WTC11 (cell line): ENCODE measurements at regions not wholly inside any gene's neighbourhood (a gene's known extent, or its start where the extent isn't known, plus 50 kb on each side); places are given as distances from the start of the nearest gene placed in this dataset.

Source experiments
- CREM ChIP-seq: sonication (generic); formaldehyde crosslinking; IDR thresholded peaks from 2 replicates; pipeline ENCODE4 v1.8.1; 2022; ENCODE audit warnings: mild to moderate bottlenecking, missing genetic modification reagents, moderate library complexity
- FOXJ3 ChIP-seq: sonication (generic); formaldehyde crosslinking; IDR thresholded peaks from 2 replicates; pipeline ENCODE4 v1.9.0; 2021; ENCODE audit warnings: missing genetic modification reagents, mild to moderate bottlenecking, borderline replicate concordance
- NR1H2 ChIP-seq: sonication (generic); formaldehyde crosslinking; IDR thresholded peaks from 2 replicates; pipeline ENCODE4 v1.9.0; 2021; ENCODE audit warnings: mild to moderate bottlenecking, moderate library complexity, missing genetic modification reagents
- SMAD3 ChIP-seq: sonication (generic); formaldehyde crosslinking; IDR thresholded peaks from 2 replicates; pipeline ENCODE4 v1.8.0; 2022; ENCODE audit warnings: missing genetic modification reagents, mild to moderate bottlenecking, borderline replicate concordance
- TEAD4 ChIP-seq: sonication (generic); formaldehyde crosslinking; IDR thresholded peaks from 2 replicates; pipeline ENCODE4 v1.8.0; 2022; ENCODE audit warnings: mild to moderate bottlenecking, missing genetic modification reagents
- ZNF121 ChIP-seq: sonication (generic); formaldehyde crosslinking; IDR thresholded peaks from 2 replicates; pipeline ENCODE4 v1.8.0; 2023; ENCODE audit warnings: missing genetic modification reagents
- TF ChIP-seq, protein P1 (sequence below): fragments of 200-600 bp; IDR thresholded peaks from 2 replicates; pipeline ENCODE4 v1.8.0; 2022; ENCODE audit warnings: antibody characterized with exemption
- TF ChIP-seq, protein P2 (sequence below): sonication (generic); formaldehyde crosslinking; IDR thresholded peaks from 2 replicates; pipeline ENCODE4 v1.8.1; 2022; ENCODE audit warnings: mild to moderate bottlenecking, missing genetic modification reagents, moderate library complexity, borderline replicate concordance
- TF ChIP-seq, protein P3 (sequence below): sonication (generic); formaldehyde crosslinking; IDR thresholded peaks from 2 replicates; pipeline ENCODE4 v1.8.0; 2022; ENCODE audit warnings: mild to moderate bottlenecking, missing genetic modification reagents
- TF ChIP-seq, protein P4 (sequence below): sonication (generic); formaldehyde crosslinking; IDR thresholded peaks from 2 replicates; pipeline ENCODE4 v1.8.0; 2022; ENCODE audit warnings: mild to moderate bottlenecking, missing genetic modification reagents
- TF ChIP-seq, protein P5 (sequence below): sonication (generic); formaldehyde crosslinking; IDR thresholded peaks from 2 replicates; pipeline ENCODE4 v1.8.1; 2022; ENCODE audit warnings: low read depth, missing genetic modification reagents, borderline replicate concordance

DNA sequence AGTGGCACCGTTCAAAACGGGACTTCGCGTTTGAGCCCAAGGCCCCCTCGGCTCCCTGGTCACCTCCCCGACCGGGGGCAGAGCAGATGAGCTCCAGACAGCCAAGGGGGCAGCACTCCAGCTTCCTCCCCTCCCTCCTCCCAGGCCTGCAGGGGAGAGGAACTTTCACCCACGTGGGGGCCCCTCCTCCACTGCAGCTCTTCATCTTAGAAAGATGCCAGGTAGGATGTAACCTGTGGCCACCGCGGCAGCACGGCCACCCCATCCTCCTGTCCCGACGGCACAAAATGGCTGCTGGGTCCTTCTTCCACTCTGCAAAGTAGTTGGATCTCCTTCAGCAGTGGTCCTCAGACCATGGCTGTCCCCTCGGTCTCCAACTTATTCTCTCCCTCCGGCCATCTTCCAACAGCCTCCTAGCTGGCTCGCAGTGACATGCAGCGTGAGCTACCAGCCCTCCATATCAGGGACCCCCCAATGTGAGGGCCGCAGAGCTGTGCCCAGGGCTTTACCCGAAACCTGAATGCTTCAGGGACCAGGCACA lies 94.5 kb upstream of the ID2 start:
- TF ChIP-seq, protein P1, sequence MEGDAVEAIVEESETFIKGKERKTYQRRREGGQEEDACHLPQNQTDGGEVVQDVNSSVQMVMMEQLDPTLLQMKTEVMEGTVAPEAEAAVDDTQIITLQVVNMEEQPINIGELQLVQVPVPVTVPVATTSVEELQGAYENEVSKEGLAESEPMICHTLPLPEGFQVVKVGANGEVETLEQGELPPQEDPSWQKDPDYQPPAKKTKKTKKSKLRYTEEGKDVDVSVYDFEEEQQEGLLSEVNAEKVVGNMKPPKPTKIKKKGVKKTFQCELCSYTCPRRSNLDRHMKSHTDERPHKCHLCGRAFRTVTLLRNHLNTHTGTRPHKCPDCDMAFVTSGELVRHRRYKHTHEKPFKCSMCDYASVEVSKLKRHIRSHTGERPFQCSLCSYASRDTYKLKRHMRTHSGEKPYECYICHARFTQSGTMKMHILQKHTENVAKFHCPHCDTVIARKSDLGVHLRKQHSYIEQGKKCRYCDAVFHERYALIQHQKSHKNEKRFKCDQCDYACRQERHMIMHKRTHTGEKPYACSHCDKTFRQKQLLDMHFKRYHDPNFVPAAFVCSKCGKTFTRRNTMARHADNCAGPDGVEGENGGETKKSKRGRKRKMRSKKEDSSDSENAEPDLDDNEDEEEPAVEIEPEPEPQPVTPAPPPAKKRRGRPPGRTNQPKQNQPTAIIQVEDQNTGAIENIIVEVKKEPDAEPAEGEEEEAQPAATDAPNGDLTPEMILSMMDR: no peak
- TF ChIP-seq CREM (CRISPR knock-in tag) (no peak), NR1H2 (CRISPR knock-in tag) (no peak), SMAD3 (CRISPR knock-in tag) (no peak), FOXJ3 (CRISPR knock-in tag) (no peak), TEAD4 (CRISPR knock-in tag) (no peak), ZNF121 (no peak)
- TF ChIP-seq, protein P2, sequence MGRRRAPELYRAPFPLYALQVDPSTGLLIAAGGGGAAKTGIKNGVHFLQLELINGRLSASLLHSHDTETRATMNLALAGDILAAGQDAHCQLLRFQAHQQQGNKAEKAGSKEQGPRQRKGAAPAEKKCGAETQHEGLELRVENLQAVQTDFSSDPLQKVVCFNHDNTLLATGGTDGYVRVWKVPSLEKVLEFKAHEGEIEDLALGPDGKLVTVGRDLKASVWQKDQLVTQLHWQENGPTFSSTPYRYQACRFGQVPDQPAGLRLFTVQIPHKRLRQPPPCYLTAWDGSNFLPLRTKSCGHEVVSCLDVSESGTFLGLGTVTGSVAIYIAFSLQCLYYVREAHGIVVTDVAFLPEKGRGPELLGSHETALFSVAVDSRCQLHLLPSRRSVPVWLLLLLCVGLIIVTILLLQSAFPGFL: no peak
- TF ChIP-seq, protein P3, sequence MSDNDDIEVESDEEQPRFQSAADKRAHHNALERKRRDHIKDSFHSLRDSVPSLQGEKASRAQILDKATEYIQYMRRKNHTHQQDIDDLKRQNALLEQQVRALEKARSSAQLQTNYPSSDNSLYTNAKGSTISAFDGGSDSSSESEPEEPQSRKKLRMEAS (CRISPR knock-in tag): no peak
- TF ChIP-seq, protein P4, sequence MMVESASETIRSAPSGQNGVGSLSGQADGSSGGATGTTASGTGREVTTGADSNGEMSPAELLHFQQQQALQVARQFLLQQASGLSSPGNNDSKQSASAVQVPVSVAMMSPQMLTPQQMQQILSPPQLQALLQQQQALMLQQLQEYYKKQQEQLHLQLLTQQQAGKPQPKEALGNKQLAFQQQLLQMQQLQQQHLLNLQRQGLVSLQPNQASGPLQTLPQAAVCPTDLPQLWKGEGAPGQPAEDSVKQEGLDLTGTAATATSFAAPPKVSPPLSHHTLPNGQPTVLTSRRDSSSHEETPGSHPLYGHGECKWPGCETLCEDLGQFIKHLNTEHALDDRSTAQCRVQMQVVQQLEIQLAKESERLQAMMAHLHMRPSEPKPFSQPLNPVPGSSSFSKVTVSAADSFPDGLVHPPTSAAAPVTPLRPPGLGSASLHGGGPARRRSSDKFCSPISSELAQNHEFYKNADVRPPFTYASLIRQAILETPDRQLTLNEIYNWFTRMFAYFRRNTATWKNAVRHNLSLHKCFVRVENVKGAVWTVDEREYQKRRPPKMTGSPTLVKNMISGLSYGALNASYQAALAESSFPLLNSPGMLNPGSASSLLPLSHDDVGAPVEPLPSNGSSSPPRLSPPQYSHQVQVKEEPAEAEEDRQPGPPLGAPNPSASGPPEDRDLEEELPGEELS (CRISPR knock-in tag): no peak
- TF ChIP-seq, protein P5, sequence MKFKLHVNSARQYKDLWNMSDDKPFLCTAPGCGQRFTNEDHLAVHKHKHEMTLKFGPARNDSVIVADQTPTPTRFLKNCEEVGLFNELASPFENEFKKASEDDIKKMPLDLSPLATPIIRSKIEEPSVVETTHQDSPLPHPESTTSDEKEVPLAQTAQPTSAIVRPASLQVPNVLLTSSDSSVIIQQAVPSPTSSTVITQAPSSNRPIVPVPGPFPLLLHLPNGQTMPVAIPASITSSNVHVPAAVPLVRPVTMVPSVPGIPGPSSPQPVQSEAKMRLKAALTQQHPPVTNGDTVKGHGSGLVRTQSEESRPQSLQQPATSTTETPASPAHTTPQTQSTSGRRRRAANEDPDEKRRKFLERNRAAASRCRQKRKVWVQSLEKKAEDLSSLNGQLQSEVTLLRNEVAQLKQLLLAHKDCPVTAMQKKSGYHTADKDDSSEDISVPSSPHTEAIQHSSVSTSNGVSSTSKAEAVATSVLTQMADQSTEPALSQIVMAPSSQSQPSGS (CRISPR knock-in tag): no peak
